ENCODE measurements at regions not wholly inside any gene's neighbourhood (a gene's known extent, or its start where the extent isn't known, plus 50 kb on each side); places are given as distances from the start of the nearest gene placed in this dataset.

DNA sequence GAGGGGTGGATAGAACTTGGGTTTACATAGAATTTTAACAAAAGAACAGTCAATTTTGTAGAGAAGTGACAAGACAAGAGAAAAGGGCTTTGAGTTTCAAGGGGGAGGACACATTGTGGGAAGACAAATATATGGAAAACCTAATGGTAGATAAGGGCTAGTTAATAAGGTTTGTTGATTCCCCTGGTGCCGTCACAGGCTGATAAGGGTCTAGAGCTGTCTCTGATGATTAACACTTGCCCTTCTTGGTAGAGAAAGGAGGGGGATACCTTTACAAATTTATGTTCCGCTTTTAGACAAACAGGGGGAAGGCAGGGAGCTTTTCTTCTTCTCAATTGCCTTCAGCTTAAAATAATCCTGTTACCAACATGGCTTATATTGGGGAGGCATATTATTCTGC lies 124.3 kb downstream of the ETS2 start:
- no peak overlapping the region for H3K4ac ChIP-seq (ENCODE audit: low read depth, low read length)
- no peak overlapping the region for H3K4me3 Mint-ChIP-seq
- H3K4me2 ChIP-seq (ENCODE audit: insufficient read depth, insufficient read length, low read length) = no peak overlapping the region
- H2BK15ac ChIP-seq (ENCODE audit: low read depth, low read length) = no peak overlapping the region
- H3K79me1 ChIP-seq (ENCODE audit: insufficient read depth, low read depth, low read length, poor library complexity, severe bottlenecking) = no peaks in the 10 kb centered on the region
- no peaks in the 10 kb centered on the region for H3K27me3 ChIP-seq (ENCODE audit: insufficient read depth, low read length)
- TF ChIP-seq, protein P1, sequence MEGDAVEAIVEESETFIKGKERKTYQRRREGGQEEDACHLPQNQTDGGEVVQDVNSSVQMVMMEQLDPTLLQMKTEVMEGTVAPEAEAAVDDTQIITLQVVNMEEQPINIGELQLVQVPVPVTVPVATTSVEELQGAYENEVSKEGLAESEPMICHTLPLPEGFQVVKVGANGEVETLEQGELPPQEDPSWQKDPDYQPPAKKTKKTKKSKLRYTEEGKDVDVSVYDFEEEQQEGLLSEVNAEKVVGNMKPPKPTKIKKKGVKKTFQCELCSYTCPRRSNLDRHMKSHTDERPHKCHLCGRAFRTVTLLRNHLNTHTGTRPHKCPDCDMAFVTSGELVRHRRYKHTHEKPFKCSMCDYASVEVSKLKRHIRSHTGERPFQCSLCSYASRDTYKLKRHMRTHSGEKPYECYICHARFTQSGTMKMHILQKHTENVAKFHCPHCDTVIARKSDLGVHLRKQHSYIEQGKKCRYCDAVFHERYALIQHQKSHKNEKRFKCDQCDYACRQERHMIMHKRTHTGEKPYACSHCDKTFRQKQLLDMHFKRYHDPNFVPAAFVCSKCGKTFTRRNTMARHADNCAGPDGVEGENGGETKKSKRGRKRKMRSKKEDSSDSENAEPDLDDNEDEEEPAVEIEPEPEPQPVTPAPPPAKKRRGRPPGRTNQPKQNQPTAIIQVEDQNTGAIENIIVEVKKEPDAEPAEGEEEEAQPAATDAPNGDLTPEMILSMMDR (conservative IDR thresholded peaks at IDR 0.05) = no peak
- no peak overlapping the region for H4K91ac ChIP-seq (ENCODE audit: insufficient read length, low read depth, low read length)
- H3K56ac ChIP-seq (ENCODE audit: insufficient read length, low read depth, low read length) = no peak overlapping the region
- no peak overlapping the region for H2BK120ac ChIP-seq (ENCODE audit: low read depth, low read length, poor library complexity, severe bottlenecking)
- H2BK12ac ChIP-seq (ENCODE audit: insufficient read length, low read depth, low read length) = no peak overlapping the region
- peaks cover 0 to 8% (median 2%) of the 10 kb centered on the region in 3 experiments; a peak in 3 of 7 replicates for H3K36me3 Mint-ChIP-seq (ENCODE audit: insufficient read depth in 1 of 3, low read depth in 3 of 3)
- H3T11ph ChIP-seq (ENCODE audit: low read length) = no peak overlapping the region
- no peak overlapping the region for H4K5ac ChIP-seq (ENCODE audit: insufficient read length, low read depth, low read length)
- no peak overlapping the region for H3K18ac ChIP-seq (ENCODE audit: insufficient read length, low read depth, low read length)
- no peak overlapping the region for H3K9ac ChIP-seq (ENCODE audit: extremely low read depth, insufficient read length, low read length)
- no peak overlapping the region for H2AFZ ChIP-seq (ENCODE audit: low read length)
- no peak for DNase-seq
- no peaks in the 10 kb centered on the region for H3K23me2 ChIP-seq (ENCODE audit: insufficient read length, low read depth, low read length, poor library complexity, severe bottlenecking)
- no peak overlapping the region for H2BK5ac ChIP-seq (ENCODE audit: insufficient read length, low read length)
- H3K9me3 ChIP-seq (ENCODE audit: control insufficient read depth, low read depth, low read length) = no peaks in the 10 kb centered on the region
- H3K27me3 Mint-ChIP-seq (ENCODE audit: low read depth) = no peaks in the 10 kb centered on the region; the same call in 1 of the 2 replicates
- H3K4me1 Mint-ChIP-seq = no peaks in the 10 kb centered on the region
- H3K14ac ChIP-seq (ENCODE audit: insufficient read depth, low read length) = no peak overlapping the region
- H3K4me1 ChIP-seq (ENCODE audit: insufficient read depth, low read length) = no peaks in the 10 kb centered on the region
- no peak overlapping the region for H4K8ac ChIP-seq (replicated peaks; ENCODE audit: insufficient read length, low read depth, low read length)
- WGBS (ENCODE audit: extremely low coverage, insufficient read length, low lambda C conversion rate) = no CpG with 5 or more reads among the region's 2 CpGs
- H3K79me2 ChIP-seq (ENCODE audit: insufficient read depth, low read length) = no peaks in the 10 kb centered on the region
- H2AK5ac ChIP-seq (ENCODE audit: insufficient read length, low read length) = no peak overlapping the region
- H2BK20ac ChIP-seq (ENCODE audit: low read depth, low read length, poor library complexity, severe bottlenecking) = no peak overlapping the region
- no peak overlapping the region for H3K27ac Mint-ChIP-seq
- H4K20me1 ChIP-seq (ENCODE audit: control insufficient read depth, insufficient read depth, insufficient read length) = no peaks in the 10 kb centered on the region
- no peak overlapping the region for H3K23ac ChIP-seq (ENCODE audit: insufficient read length, low read depth, low read length)
- no peak overlapping the region for H3K27ac ChIP-seq (ENCODE audit: insufficient read length, low read depth, low read length)
- H3K9me3 Mint-ChIP-seq = peaks cover 13 to 18% of the 10 kb centered on the region in 2 experiments
